HepG2 (cell line): ENCODE measurements at regions not wholly inside any gene's neighbourhood (a gene's known extent, or its start where the extent isn't known, plus 50 kb on each side); places are given as distances from the start of the nearest gene placed in this dataset.

Experiments
- ATAC-seq: fragments of 200-7000 bp; cut with Tn5 transposase; 3 replicates; pipeline ENCODE4 v1.9.1; 2020; ENCODE audit warnings: mild to moderate bottlenecking, moderate library complexity
- BruUV-seq: library from RNA; stranded (reverse); fragments of 400-500 nt; replicated peaks from 2 replicates; lab custom pipeline; 2021; lab: Mats Ljungman, UMichigan
- CTCF ChIA-PET: fragments of 300-600 bp; formaldehyde crosslinking; extraction: SDS; loops from one replicate; lab custom pipeline; 2021; ENCODE audit warnings: low total read pairs, inconsistent platforms, low intra/inter-chr PET ratio; lab: Yijun Ruan, JAX
- POLR2A ChIA-PET: fragments of 350-600 bp; sonication (Branson Sonifier 250); formaldehyde crosslinking; loops from one replicate; lab custom pipeline; 2020; ENCODE audit warnings: antibody characterized with exemption, inconsistent platforms; lab: Yijun Ruan, JAX
- DNase-seq: peaks from one replicate; pipeline ENCODE4 v3.0.0-alpha.2; 2015; ENCODE audit warnings: low spot score
- FAIRE-seq: peaks from 3 replicates; lab custom pipeline; 2011; peaks lifted over from hg19 to GRCh38; lab: Jason Lieb, UNC
- H2AFZ ChIP-seq: one replicate; pipeline ENCODE4 v1.6.1; 2011; ENCODE audit warnings: low read length, inconsistent platforms
- H3K27ac ChIP-seq: fragments of 300-600 bp; 3 replicates; pipeline ENCODE4 v1.8.0; 2011; ENCODE audit warnings: mixed run types, mild to moderate bottlenecking, mixed read lengths, low read length, inconsistent platforms; ENCODE audit not compliant: insufficient read depth; ENCODE audit errors: extremely low read length
- H3K27me3 ChIP-seq, 2 experiments: fragments of 200-600 bp in 1 of 2; 2 replicates in 1 of 2; 3 replicates in 1 of 2; pipeline versions ENCODE4 v1.6.0 to v1.8.0; 2011; ENCODE audit warnings: low read length in 2 of 2, mild to moderate bottlenecking in 2 of 2, moderate library complexity in 2 of 2, inconsistent platforms in 1 of 2; ENCODE audit not compliant: insufficient read depth in 2 of 2, control insufficient read depth in 1 of 2
- H3K36me3 ChIP-seq, 2 experiments: fragments of 200-600 bp in 1 of 2; replicated peaks in 1 of 2; 2 replicates in 1 of 2; 3 replicates in 1 of 2; pipeline versions ENCODE4 v1.5.1 to v1.8.0; 2011; ENCODE audit warnings: low read length in 2 of 2, inconsistent platforms in 1 of 2; ENCODE audit not compliant: insufficient read depth in 2 of 2, control insufficient read depth in 1 of 2
- H3K4me1 ChIP-seq: 2 replicates; pipeline ENCODE4 v1.5.1; 2012; ENCODE audit warnings: low read length, inconsistent platforms; ENCODE audit not compliant: insufficient read depth
- H3K4me2 ChIP-seq: 2 replicates; pipeline ENCODE4 v1.6.0; 2011; ENCODE audit warnings: low read depth, low read length, inconsistent platforms
- H3K4me3 ChIP-seq, 3 experiments: fragments of 200-600 bp in 1 of 3; sonication (generic), shearing (Covaris generic) in 1 of 3; replicated peaks in 1 of 3; 2 replicates each; pipeline ENCODE4 v1.5.1; 2011 to 2016; ENCODE audit warnings: low read length in 3 of 3, inconsistent platforms in 2 of 3, low read depth in 2 of 3, mild to moderate bottlenecking in 2 of 3, control low read depth in 1 of 3, mixed read lengths in 1 of 3; ENCODE audit not compliant: insufficient read depth in 1 of 3
- H3K79me2 ChIP-seq: one replicate; pipeline ENCODE4 v1.6.1; 2011; ENCODE audit warnings: low read length, inconsistent platforms; ENCODE audit not compliant: insufficient read depth
- H3K9ac ChIP-seq: 2 replicates; pipeline ENCODE4 v1.6.0; 2011; ENCODE audit warnings: mild to moderate bottlenecking, low read depth, low read length, inconsistent platforms; ENCODE audit not compliant: insufficient read depth
- H3K9me3 ChIP-seq: 2 replicates; pipeline ENCODE4 v1.5.1; 2012; ENCODE audit warnings: mild to moderate bottlenecking, low read length
- H4K20me1 ChIP-seq: 2 replicates; pipeline ENCODE4 v1.6.0; 2011; ENCODE audit warnings: inconsistent platforms, mild to moderate bottlenecking, low read length, moderate library complexity; ENCODE audit not compliant: insufficient read depth
- AGO2 ChIP-seq: fragments of 200-400 bp; formaldehyde crosslinking; optimal IDR thresholded peaks from 2 replicates; pipeline ENCODE3; 2017; ENCODE audit warnings: mild to moderate bottlenecking, low read depth, low read length, moderate library complexity
- DR1 ChIP-seq: sonication (generic); formaldehyde crosslinking; IDR thresholded peaks from 2 replicates; pipeline ENCODE4 v1.8.0; 2021; ENCODE audit warnings: mild to moderate bottlenecking, missing genetic modification reagents, inconsistent platforms
- ERF ChIP-seq: IDR thresholded peaks from 2 replicates; pipeline ENCODE4 v1.6.1; 2018; ENCODE audit warnings: missing biosample characterization, missing genetic modification reagents
- ETV6 ChIP-seq: sonication (generic); formaldehyde crosslinking; conservative IDR thresholded peaks from 2 replicates; pipeline ENCODE4 v1.4.0; 2020; ENCODE audit warnings: missing genetic modification reagents
- GTF3A ChIP-seq: sonication (generic); formaldehyde crosslinking; conservative IDR thresholded peaks from 2 replicates; pipeline ENCODE4 v1.4.0; 2020; ENCODE audit warnings: mild to moderate bottlenecking, missing genetic modification reagents
- KAT2B ChIP-seq: fragments of 150-350 bp; IDR thresholded peaks from 2 replicates; pipeline ENCODE4 v1.6.1; 2014; ENCODE audit warnings: low read depth, low read length, borderline replicate concordance
- MAFF ChIP-seq: IDR thresholded peaks from 2 replicates; pipeline ENCODE4 v1.6.1; 2011; ENCODE audit warnings: low read depth, low read length, improper control_type of control experiment
- MXI1 ChIP-seq: IDR thresholded peaks from 3 replicates; pipeline ENCODE4 v1.6.1; 2012; ENCODE audit warnings: low read depth, low read length, inconsistent platforms, borderline replicate concordance
- SP2 ChIP-seq: sonication (generic); formaldehyde crosslinking; IDR thresholded peaks from 2 replicates; pipeline ENCODE4 v1.5.1; 2020; ENCODE audit warnings: mild to moderate bottlenecking, missing genetic modification reagents
- SP5 ChIP-seq: IDR thresholded peaks from 2 replicates; pipeline ENCODE4 v1.6.1; 2016; ENCODE audit warnings: low read depth, borderline replicate concordance
- ZFP82 ChIP-seq: sonication (generic); formaldehyde crosslinking; IDR thresholded peaks from 2 replicates; pipeline ENCODE4 v1.5.1; 2020; ENCODE audit warnings: mild to moderate bottlenecking, missing genetic modification reagents, borderline replicate concordance
- ZNF225 ChIP-seq: sonication (generic); formaldehyde crosslinking; IDR thresholded peaks from 2 replicates; pipeline ENCODE4 v1.4.0; 2020; ENCODE audit warnings: mild to moderate bottlenecking, missing genetic modification reagents
- ZNF253 ChIP-seq: sonication (generic); formaldehyde crosslinking; IDR thresholded peaks from 2 replicates; pipeline ENCODE4 v1.8.0; 2022; ENCODE audit warnings: mild to moderate bottlenecking, missing genetic modification reagents, borderline replicate concordance
- ZNF354B ChIP-seq: sonication (generic); formaldehyde crosslinking; IDR thresholded peaks from 2 replicates; pipeline ENCODE4 v1.8.0; 2022; ENCODE audit warnings: mild to moderate bottlenecking, missing genetic modification reagents
- ZNF598 ChIP-seq: sonication (generic); formaldehyde crosslinking; IDR thresholded peaks from 2 replicates; pipeline ENCODE4 v1.5.1; 2020; ENCODE audit warnings: mild to moderate bottlenecking, missing genetic modification reagents, borderline replicate concordance
- ZNF614 ChIP-seq: IDR thresholded peaks from 2 replicates; pipeline ENCODE4 v1.6.1; 2018; ENCODE audit warnings: missing biosample characterization, missing genetic modification reagents, inconsistent platforms, borderline replicate concordance
- WGBS: methylation state at CpG from one replicate; pipeline ENCODE4 v1.1.6; 2017; ENCODE audit warnings: low lambda C conversion rate; 5-methylcytosine and 5-hydroxymethylcytosine counted together
- in situ Hi-C: cut with HindIII; loops from 2 replicates; pipeline ENCODE4 v1.10.0; 2017; ENCODE audit warnings: low pct_unique_long_range_greater_than_20kb; ENCODE audit not compliant: extremely low pct_ligation_motif_present
- intact Hi-C: fragments of 100-400 bp; cut with micrococcal nuclease; formaldehyde crosslinking; loops from one replicate; pipeline ENCODE4 v1.10.0; 2022; ENCODE audit not compliant: unreplicated experiment
- TF ChIP-seq, protein P1 (sequence below): sonication (generic); formaldehyde crosslinking; IDR thresholded peaks from 2 replicates; pipeline ENCODE4 v1.5.0; 2020; ENCODE audit warnings: mild to moderate bottlenecking, missing genetic modification reagents
- TF ChIP-seq, protein P2 (sequence below): sonication (generic); formaldehyde crosslinking; IDR thresholded peaks from 2 replicates; pipeline ENCODE4 v1.5.0; 2020; ENCODE audit warnings: missing genetic modification reagents, mild to moderate bottlenecking, borderline replicate concordance
- TF ChIP-seq, protein P3 (sequence below): sonication (generic); formaldehyde crosslinking; IDR thresholded peaks from 2 replicates; pipeline ENCODE4 v1.4.0; 2020; ENCODE audit warnings: missing genetic modification reagents
- TF ChIP-seq, protein P4 (sequence below): sonication (generic); formaldehyde crosslinking; IDR thresholded peaks from 2 replicates; pipeline ENCODE4 v1.4.0; 2020; ENCODE audit warnings: missing genetic modification reagents

DNA sequence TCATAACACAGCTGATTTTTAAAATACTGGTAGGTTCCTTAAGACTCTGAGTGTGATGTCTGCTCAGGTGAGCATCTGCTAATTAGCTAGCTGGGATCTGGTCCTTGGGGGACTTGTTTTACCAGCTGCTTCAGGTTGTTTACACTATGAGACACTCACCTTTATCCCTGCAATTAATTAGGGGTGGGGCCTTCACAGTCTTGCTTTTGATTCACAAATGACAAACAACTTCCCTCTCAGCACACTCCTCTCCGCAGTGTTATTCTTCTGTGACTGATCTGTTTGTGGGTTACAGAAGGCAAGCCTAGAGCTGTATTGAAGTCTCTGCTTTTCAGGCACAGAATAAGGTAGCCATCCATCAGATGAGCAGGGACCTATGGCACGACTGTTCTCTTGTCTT, 62.0 kb upstream of the CD83 start:
- no peak for ATAC-seq
- CTCF ChIA-PET: no interaction called here
- in situ Hi-C loops: loop anchor here (10.0 kb wide), 1 partner anchor 261 kb away; no protein-coding TSS in a partner anchor
- H3K4me1 ChIP-seq: no peaks in the 10 kb centered on the region
- intact Hi-C loops: no loop called here
- H3K9ac ChIP-seq: no peak overlapping the region
- no peak for DNase-seq
- BruUV-seq: no TSS peak
- H3K27ac ChIP-seq: no peak overlapping the region
- H3K4me3 ChIP-seq: no peak overlapping the region
- WGBS: 25% methylated on average over 2 of the region's 2 CpGs
- no peaks in the 10 kb centered on the region for H3K36me3 ChIP-seq
- no peak for TF ChIP-seq KAT2B
- TF ChIP-seq ZFP82 (CRISPR knock-in tag): no peak
- TF ChIP-seq AGO2: no peak
- TF ChIP-seq ERF: no peak
- TF ChIP-seq ETV6 (CRISPR knock-in tag): no peak
- no peak for TF ChIP-seq ZNF354B (CRISPR knock-in tag)
- TF ChIP-seq, protein P1, sequence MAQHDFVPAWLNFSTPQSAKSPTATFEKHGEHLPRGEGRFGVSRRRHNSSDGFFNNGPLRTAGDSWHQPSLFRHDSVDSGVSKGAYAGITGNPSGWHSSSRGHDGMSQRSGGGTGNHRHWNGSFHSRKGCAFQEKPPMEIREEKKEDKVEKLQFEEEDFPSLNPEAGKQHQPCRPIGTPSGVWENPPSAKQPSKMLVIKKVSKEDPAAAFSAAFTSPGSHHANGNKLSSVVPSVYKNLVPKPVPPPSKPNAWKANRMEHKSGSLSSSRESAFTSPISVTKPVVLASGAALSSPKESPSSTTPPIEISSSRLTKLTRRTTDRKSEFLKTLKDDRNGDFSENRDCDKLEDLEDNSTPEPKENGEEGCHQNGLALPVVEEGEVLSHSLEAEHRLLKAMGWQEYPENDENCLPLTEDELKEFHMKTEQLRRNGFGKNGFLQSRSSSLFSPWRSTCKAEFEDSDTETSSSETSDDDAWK (CRISPR knock-in tag): no peak
- TF ChIP-seq MAFF: no peak
- TF ChIP-seq, protein P2, sequence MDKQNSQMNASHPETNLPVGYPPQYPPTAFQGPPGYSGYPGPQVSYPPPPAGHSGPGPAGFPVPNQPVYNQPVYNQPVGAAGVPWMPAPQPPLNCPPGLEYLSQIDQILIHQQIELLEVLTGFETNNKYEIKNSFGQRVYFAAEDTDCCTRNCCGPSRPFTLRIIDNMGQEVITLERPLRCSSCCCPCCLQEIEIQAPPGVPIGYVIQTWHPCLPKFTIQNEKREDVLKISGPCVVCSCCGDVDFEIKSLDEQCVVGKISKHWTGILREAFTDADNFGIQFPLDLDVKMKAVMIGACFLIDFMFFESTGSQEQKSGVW (CRISPR knock-in tag): no peak
- no peak for TF ChIP-seq ZNF598
- TF ChIP-seq DR1 (CRISPR knock-in tag): no peak
- TF ChIP-seq SP5 (CRISPR knock-in tag): no peak
- no peak for TF ChIP-seq GTF3A (CRISPR knock-in tag)
- TF ChIP-seq, protein P3, sequence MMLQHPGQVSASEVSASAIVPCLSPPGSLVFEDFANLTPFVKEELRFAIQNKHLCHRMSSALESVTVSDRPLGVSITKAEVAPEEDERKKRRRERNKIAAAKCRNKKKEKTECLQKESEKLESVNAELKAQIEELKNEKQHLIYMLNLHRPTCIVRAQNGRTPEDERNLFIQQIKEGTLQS (CRISPR knock-in tag): no peak
- no peak for TF ChIP-seq SP2 (CRISPR knock-in tag)
- TF ChIP-seq ZNF614 (CRISPR knock-in tag): no peak
- TF ChIP-seq ZNF253 (CRISPR knock-in tag): no peak
- no peak for TF ChIP-seq ZNF225 (CRISPR knock-in tag)
- no peak for TF ChIP-seq MXI1
- TF ChIP-seq, protein P4, sequence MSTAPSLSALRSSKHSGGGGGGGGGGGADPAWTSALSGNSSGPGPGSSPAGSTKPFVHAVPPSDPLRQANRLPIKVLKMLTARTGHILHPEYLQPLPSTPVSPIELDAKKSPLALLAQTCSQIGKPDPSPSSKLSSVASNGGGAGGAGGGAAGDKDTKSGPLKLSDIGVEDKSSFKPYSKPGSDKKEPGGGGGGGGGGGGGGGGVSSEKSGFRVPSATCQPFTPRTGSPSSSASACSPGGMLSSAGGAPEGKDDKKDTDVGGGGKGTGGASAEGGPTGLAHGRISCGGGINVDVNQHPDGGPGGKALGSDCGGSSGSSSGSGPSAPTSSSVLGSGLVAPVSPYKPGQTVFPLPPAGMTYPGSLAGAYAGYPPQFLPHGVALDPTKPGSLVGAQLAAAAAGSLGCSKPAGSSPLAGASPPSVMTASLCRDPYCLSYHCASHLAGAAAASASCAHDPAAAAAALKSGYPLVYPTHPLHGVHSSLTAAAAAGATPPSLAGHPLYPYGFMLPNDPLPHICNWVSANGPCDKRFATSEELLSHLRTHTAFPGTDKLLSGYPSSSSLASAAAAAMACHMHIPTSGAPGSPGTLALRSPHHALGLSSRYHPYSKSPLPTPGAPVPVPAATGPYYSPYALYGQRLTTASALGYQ (CRISPR knock-in tag): no peak
- H3K79me2 ChIP-seq: no peaks in the 10 kb centered on the region
- H4K20me1 ChIP-seq: no peaks in the 10 kb centered on the region
- peaks cover 0 to 29% of the 10 kb centered on the region in 2 experiments; a peak in 3 of 5 replicates for H3K27me3 ChIP-seq
- H3K9me3 ChIP-seq: no peaks in the 10 kb centered on the region
- H2AFZ ChIP-seq: no peak overlapping the region
- POLR2A ChIA-PET: no interaction called here
- no peak for FAIRE-seq
- no peak overlapping the region for H3K4me2 ChIP-seq
